A673 (cell line): ENCODE measurements at regions not wholly inside any gene's neighbourhood (a gene's known extent, or its start where the extent isn't known, plus 50 kb on each side); places are given as distances from the start of the nearest gene placed in this dataset.
"Not testable (repeated sequence)": the region's sequence is repeated elsewhere in the genome, so short reads cannot be mapped to it uniquely, and the experiment has no call there.

Experiments
- BruUV-seq: library from RNA; stranded (reverse); fragments of 400-500 nt; replicated peaks from 2 replicates; lab custom pipeline; 2021; lab: Mats Ljungman, UMichigan
- CTCF ChIA-PET: fragments of 300-600 bp; sonication (Branson Sonifier 250); formaldehyde crosslinking; loops from one replicate; lab custom pipeline; 2022; ENCODE audit warnings: antibody characterized with exemption; lab: Charles Lee
- POLR2A ChIA-PET: fragments of 300-600 bp; sonication (Branson Sonifier 250); formaldehyde crosslinking; loops from one replicate; lab custom pipeline; 2022; ENCODE audit warnings: antibody characterized with exemption; ENCODE audit not compliant: low non-redundant PET; lab: Charles Lee
- DNase-seq: peaks from one replicate; pipeline ENCODE4 v3.0.0-alpha.2; 2015; ENCODE audit warnings: low spot score
- H3K27ac ChIP-seq: fragments of 200-600 bp; sonication (generic); 2 replicates; pipeline ENCODE4 v1.5.1; 2016; ENCODE audit warnings: mixed run types, low read depth, mild to moderate bottlenecking, mixed read lengths, antibody characterized with exemption, low read length; ENCODE audit not compliant: poor library complexity, severe bottlenecking
- H3K27me3 ChIP-seq: fragments of 200-600 bp; sonication (generic); replicated peaks from 2 replicates; pipeline ENCODE4 v1.6.1; 2017; ENCODE audit warnings: mixed run types, low read depth, mild to moderate bottlenecking, mixed read lengths, antibody characterized with exemption, low read length; ENCODE audit not compliant: insufficient read depth, poor library complexity
- H3K36me3 ChIP-seq: fragments of 200-600 bp; sonication (generic); 2 replicates; pipeline ENCODE4 v1.6.1; 2016; ENCODE audit warnings: mixed run types, mild to moderate bottlenecking, mixed read lengths, antibody characterized with exemption, low read length; ENCODE audit not compliant: insufficient read depth, poor library complexity, severe bottlenecking
- H3K4me1 ChIP-seq: fragments of 200-600 bp; sonication (generic); 2 replicates; pipeline ENCODE4 v1.6.1; 2017; ENCODE audit warnings: mixed run types, mild to moderate bottlenecking, mixed read lengths, antibody characterized with exemption, low read length; ENCODE audit not compliant: insufficient read depth, poor library complexity, severe bottlenecking
- H3K4me3 ChIP-seq: fragments of 200-600 bp; sonication (generic); 2 replicates; pipeline ENCODE4 v1.5.1; 2016; ENCODE audit warnings: low read depth, mixed run types, mild to moderate bottlenecking, mixed read lengths, low read length; ENCODE audit not compliant: poor library complexity, severe bottlenecking
- H3K9me3 ChIP-seq: fragments of 200-600 bp; sonication (generic); 2 replicates; pipeline ENCODE4 v1.6.1; 2016; ENCODE audit warnings: mixed run types, low read depth, mild to moderate bottlenecking, mixed read lengths, antibody characterized with exemption, low read length; ENCODE audit not compliant: poor library complexity, severe bottlenecking
- CTCF ChIP-seq: fragments of 300-800, 200-600 bp; sonication (generic); conservative IDR thresholded peaks from 2 replicates; pipeline ENCODE4 v1.5.1; 2017; ENCODE audit warnings: low read depth, mild to moderate bottlenecking, antibody characterized with exemption, low read length, moderate library complexity, mixed read lengths
- EZH2 ChIP-seq: fragments of 200-600 bp; sonication (generic); IDR thresholded peaks from 2 replicates; pipeline ENCODE4 v1.6.1; 2017; ENCODE audit warnings: borderline replicate concordance, low read depth, mild to moderate bottlenecking, mixed read lengths, antibody characterized with exemption, low read length; ENCODE audit not compliant: poor library complexity, severe bottlenecking
- intact Hi-C: fragments of 100-400 bp; cut with micrococcal nuclease; formaldehyde crosslinking; loops from one replicate; pipeline ENCODE4 v1.10.0; 2022; ENCODE audit not compliant: unreplicated experiment

- H3K9me3 ChIP-seq, result no peaks in the 10 kb centered on the region
- no peaks in the 10 kb centered on the region for H3K27me3 ChIP-seq
- intact Hi-C loops, result no loop called here
- H3K4me1 ChIP-seq, result no peaks in the 10 kb centered on the region
- no TSS peak for BruUV-seq
- no peak overlapping the region for H3K27ac ChIP-seq
- ChIA-PET CTCF (no interaction called here), POLR2A (no interaction called here)
- H3K36me3 ChIP-seq, result no peaks in the 10 kb centered on the region
- no peak overlapping the region for H3K4me3 ChIP-seq
- no peak for TF ChIP-seq EZH2
- no peak for TF ChIP-seq CTCF
- DNase-seq, result no peak
Observed at GRCh38 chr2:186384226-186384625, 101.8 kb upstream of the ZC3H15 start.

- H3K9me3 ChIP-seq, H3K4me3 ChIP-seq, BruUV-seq, DNase-seq, H3K36me3 ChIP-seq, intact Hi-C loops, CTCF ChIA-PET, H3K4me1 ChIP-seq, POLR2A ChIA-PET, H3K27ac ChIP-seq, H3K27me3 ChIP-seq: not testable (repeated sequence)
Observed at GRCh38 chr2:186385638-186386201, 100.3 kb upstream of the ZC3H15 start.

- intact Hi-C loops, result no loop called here
- BruUV-seq, result no TSS peak
- CTCF ChIA-PET, result no interaction called here
Observed at GRCh38 chr2:186399082-186399644, 86.9 kb upstream of the ZC3H15 start.

More at GRCh38 chr2:186399082-186399644, 86.9 kb upstream of the ZC3H15 start:
- no peaks in the 10 kb centered on the region for H3K27me3 ChIP-seq
- TF ChIP-seq EZH2, result no peak
- TF ChIP-seq CTCF, result no peak
- POLR2A ChIA-PET, result no interaction called here
- no peaks in the 10 kb centered on the region for H3K36me3 ChIP-seq
- no peak overlapping the region for H3K27ac ChIP-seq
- no peak for DNase-seq
- H3K4me3 ChIP-seq, result no peak overlapping the region
- no peaks in the 10 kb centered on the region for H3K9me3 ChIP-seq
- no peaks in the 10 kb centered on the region for H3K4me1 ChIP-seq
